HEK293 (cell line): ENCODE measurements at regions not wholly inside any gene's neighbourhood (a gene's known extent, or its start where the extent isn't known, plus 50 kb on each side); places are given as distances from the start of the nearest gene placed in this dataset.

Source experiments
- CTCF ChIP-seq: fragments of 450-650 bp; formaldehyde crosslinking; IDR thresholded peaks from 2 replicates; pipeline ENCODE4 v1.5.1; 2016; ENCODE audit warnings: missing biosample characterization, missing genetic modification characterization
- HOXC10 ChIP-seq: sonication (generic); formaldehyde crosslinking; IDR thresholded peaks from 2 replicates; pipeline ENCODE4 v1.8.1; 2023; ENCODE audit warnings: mild to moderate bottlenecking, missing genetic modification reagents
- KLF1 ChIP-seq: fragments of 450-650 bp; formaldehyde crosslinking; IDR thresholded peaks from 2 replicates; pipeline ENCODE4 v1.5.1; 2016; ENCODE audit warnings: missing biosample characterization, missing genetic modification characterization
- SETDB1 ChIP-seq: IDR thresholded peaks from one replicate; pipeline ENCODE4 v1.6.1; 2017; ENCODE audit warnings: mild to moderate bottlenecking, low read length, moderate library complexity, mixed read lengths; ENCODE audit not compliant: insufficient read length
- ZNF394 ChIP-seq: fragments of 450-650 bp; formaldehyde crosslinking; IDR thresholded peaks from 2 replicates; pipeline ENCODE4 v1.5.1; 2016; ENCODE audit warnings: missing biosample characterization, missing genetic modification characterization, mild to moderate bottlenecking, moderate library complexity, borderline replicate concordance
- ZNF501 ChIP-seq: fragments of 450-650 bp; formaldehyde crosslinking; IDR thresholded peaks from 2 replicates; pipeline ENCODE4 v1.5.1; 2016; ENCODE audit warnings: missing biosample characterization, missing genetic modification characterization

- TF ChIP-seq ZNF394 (tag by site-specific recombination) = no peak
- no peak for TF ChIP-seq ZNF501 (tag by site-specific recombination)
- TF ChIP-seq HOXC10 (CRISPR knock-in tag) = no peak
- TF ChIP-seq CTCF (tag by site-specific recombination) = no peak
- no peak for TF ChIP-seq SETDB1
- TF ChIP-seq KLF1 (tag by site-specific recombination) = no peak
These were observed 293.7 kb downstream of the KIF4B start for GRCh38 chr5:155307229-155307628.
